ENCODE measurements at regions not wholly inside any gene's neighbourhood (a gene's known extent, or its start where the extent isn't known, plus 50 kb on each side); places are given as distances from the start of the nearest gene placed in this dataset.
A peak's percentile ranks its signal among the peaks of the same experiment; 100 is the strongest.
"Not testable (repeated sequence)": the region's sequence is repeated elsewhere in the genome, so short reads cannot be mapped to it uniquely, and the experiment has no call there.

DNA sequence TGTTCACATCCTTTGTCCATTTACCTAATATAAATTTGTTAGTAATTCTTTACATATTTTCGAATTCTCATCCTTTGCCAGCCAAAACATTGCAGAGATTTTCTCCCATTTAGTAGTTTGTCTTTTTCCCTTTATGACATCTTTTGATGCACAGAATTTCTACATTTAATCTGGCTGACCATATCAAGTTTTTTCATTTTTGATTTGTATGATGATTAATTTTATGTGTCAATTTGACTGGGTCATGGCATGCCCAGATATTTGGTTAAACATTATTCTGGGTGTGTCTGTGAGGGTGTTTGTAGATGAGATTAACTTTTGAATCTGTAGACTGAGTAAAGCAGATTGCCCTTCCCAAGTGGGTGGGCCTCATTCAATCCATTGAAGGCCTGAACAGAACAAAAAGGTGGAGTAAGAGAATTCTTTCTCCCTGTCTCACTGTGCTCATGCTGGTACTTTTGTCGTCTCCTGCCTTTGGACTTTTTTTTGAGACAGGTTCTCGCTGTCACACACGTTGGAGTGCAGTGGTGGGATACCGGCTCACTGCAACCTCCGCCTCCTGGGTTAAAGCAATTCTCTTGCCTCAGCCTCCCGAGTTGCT, 72.1 kb upstream of the EPB41L1 start:
- Histone ChIP-seq H3K4me1 (ENCODE audit: control insufficient read depth in 3 of 3, insufficient read depth in 3 of 3, low read length in 3 of 3) (no peaks in the 10 kb centered on the region), H3K27me3 (ENCODE audit: control insufficient read depth in 3 of 3, insufficient read depth in 3 of 3, low read length in 3 of 3) (no peaks in the 10 kb centered on the region), H3K36me3 (ENCODE audit: control insufficient read depth in 3 of 3, insufficient read depth in 3 of 3, low read length in 3 of 3) (no peaks in the 10 kb centered on the region), H3K9ac (ENCODE audit: low read depth in 1 of 3, low read length in 3 of 3) (no peak overlapping the region), H3K4me3 (ENCODE audit: low read length in 3 of 3) (no peak overlapping the region), H3K9me3 (ENCODE audit: control insufficient read depth in 3 of 3, low read length in 3 of 3) (no peaks in the 10 kb centered on the region), H3K27ac (ENCODE audit: low read depth, low read length) (no peak overlapping the region)

DNA sequence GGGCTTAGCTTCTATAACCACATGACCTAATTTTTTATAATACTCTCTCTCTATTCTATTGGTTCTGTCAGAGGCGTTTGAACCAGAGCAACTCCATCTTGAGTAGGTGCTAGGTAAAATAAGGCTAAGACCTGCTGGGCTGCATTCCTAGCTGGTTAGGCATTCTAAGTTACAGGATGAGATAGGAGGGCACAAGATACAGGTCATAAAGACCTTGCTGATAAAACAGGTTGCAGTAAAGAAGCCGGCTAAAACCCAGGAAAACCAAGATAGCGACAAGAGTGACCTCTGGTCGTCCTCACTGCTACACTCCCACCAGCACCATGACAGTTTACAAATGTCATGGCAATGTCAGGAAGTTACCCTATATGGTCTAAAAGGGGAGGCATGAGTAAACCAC, 71.3 kb upstream of the EPB41L1 start:
- not testable (repeated sequence) for H3K27ac ChIP-seq (ENCODE audit: low read depth, low read length); H3K4me3 ChIP-seq (ENCODE audit: low read length in 3 of 3); H3K9ac ChIP-seq (ENCODE audit: low read depth in 1 of 3, low read length in 3 of 3); H3K9me3 ChIP-seq (ENCODE audit: control insufficient read depth in 3 of 3, low read length in 3 of 3); H3K4me1 ChIP-seq (ENCODE audit: control insufficient read depth in 3 of 3, insufficient read depth in 3 of 3, low read length in 3 of 3); H3K36me3 ChIP-seq (ENCODE audit: control insufficient read depth in 3 of 3, insufficient read depth in 3 of 3, low read length in 3 of 3); H3K27me3 ChIP-seq (ENCODE audit: control insufficient read depth in 3 of 3, insufficient read depth in 3 of 3, low read length in 3 of 3)

- H3K9ac ChIP-seq (ENCODE audit: low read depth in 1 of 3, low read length in 3 of 3): no peak overlapping the region
- H3K4me1 ChIP-seq (ENCODE audit: control insufficient read depth in 3 of 3, insufficient read depth in 3 of 3, low read length in 3 of 3): no peaks in the 10 kb centered on the region
- no peak overlapping the region for H3K4me3 ChIP-seq (ENCODE audit: low read length in 3 of 3)
- no peaks in the 10 kb centered on the region for H3K36me3 ChIP-seq (ENCODE audit: control insufficient read depth in 3 of 3, insufficient read depth in 3 of 3, low read length in 3 of 3)
- no peak overlapping the region for H3K27ac ChIP-seq (ENCODE audit: low read depth, low read length)
- H3K9me3 ChIP-seq (ENCODE audit: control insufficient read depth in 3 of 3, low read length in 3 of 3): no peaks in the 10 kb centered on the region
- no peaks in the 10 kb centered on the region for H3K27me3 ChIP-seq (ENCODE audit: control insufficient read depth in 3 of 3, insufficient read depth in 3 of 3, low read length in 3 of 3)
Observed at GRCh38 chr20:36084356-36084755, 70.2 kb upstream of the EPB41L1 start.

DNA sequence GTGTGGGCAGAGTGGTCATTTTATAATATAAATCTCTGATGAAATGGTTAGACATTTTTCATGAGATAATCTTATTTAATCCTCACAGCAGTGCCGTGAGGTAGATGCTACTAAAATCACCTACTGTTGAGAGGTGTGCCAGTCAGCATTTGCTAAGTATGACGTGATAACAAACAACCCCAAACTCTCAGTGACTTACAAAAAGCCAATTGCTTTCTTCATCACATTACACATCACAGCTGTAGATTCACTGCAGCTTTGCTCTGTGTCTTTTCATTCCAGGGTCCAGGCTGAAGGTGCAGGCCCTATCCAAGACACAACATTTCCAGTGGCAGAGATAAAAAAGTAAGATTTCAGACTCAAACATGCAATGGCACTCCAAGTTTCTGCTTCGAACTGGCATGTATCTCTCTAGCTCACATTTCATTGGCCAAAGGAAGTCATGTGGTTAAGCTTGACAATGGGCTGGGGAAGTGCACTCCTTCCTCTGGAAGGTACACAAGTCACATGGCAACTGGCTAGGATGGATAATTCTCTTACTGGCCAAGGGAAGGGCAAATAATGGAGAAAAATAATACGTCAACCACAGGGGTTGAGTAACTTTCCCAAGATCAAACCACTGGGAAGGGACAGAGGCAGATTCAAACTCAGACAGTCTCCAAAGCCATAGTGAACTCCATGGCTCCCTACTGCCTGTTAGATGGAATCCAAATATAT, 69.5 kb upstream of the EPB41L1 start:
- Histone ChIP-seq H3K36me3 (ENCODE audit: control insufficient read depth in 3 of 3, insufficient read depth in 3 of 3, low read length in 3 of 3) (no peaks in the 10 kb centered on the region), H3K27me3 (ENCODE audit: control insufficient read depth in 3 of 3, insufficient read depth in 3 of 3, low read length in 3 of 3) (peaks cover 0 to 4% (median 2%) of the 10 kb centered on the region in 3 donors), H3K27ac (ENCODE audit: low read depth, low read length) (no peak overlapping the region), H3K4me1 (ENCODE audit: control insufficient read depth in 3 of 3, insufficient read depth in 3 of 3, low read length in 3 of 3) (no peaks in the 10 kb centered on the region), H3K9ac (ENCODE audit: low read depth in 1 of 3, low read length in 3 of 3) (no peak overlapping the region), H3K4me3 (ENCODE audit: low read length in 3 of 3) (no peak overlapping the region), H3K9me3 (ENCODE audit: control insufficient read depth in 3 of 3, low read length in 3 of 3) (no peaks in the 10 kb centered on the region)

DNA sequence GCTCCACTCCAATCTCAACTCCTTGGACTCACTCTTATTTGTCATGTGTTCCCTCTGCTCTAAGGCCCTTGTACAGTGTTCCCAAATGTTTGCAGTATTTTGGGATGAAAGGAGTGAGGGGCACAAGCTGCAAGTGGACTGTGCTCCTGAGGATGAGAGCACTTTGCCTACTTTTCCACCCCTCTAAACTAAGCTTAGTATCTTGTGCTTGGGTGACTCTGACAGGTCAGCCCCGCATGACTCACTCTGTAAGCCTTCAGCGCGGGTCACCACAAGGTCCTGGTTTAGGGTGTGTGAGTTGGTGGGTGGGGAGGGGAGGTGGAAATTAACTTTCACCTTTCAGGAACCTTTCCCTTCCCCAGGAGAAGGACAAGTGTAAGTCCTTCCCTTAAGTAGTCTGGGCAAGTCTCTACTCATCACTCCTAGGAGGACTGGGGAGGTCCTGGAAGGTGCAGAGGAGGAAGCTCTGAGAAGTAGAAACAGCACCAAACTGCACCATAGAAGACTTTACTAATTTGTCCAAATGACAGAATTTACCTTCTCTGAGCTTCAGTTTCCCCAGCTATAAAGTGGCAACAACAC, 68.8 kb upstream of the EPB41L1 start:
- Histone ChIP-seq H3K27ac (ENCODE audit: low read depth, low read length) (no peak overlapping the region), H3K36me3 (ENCODE audit: control insufficient read depth in 3 of 3, insufficient read depth in 3 of 3, low read length in 3 of 3) (no peaks in the 10 kb centered on the region), H3K4me1 (ENCODE audit: control insufficient read depth in 3 of 3, insufficient read depth in 3 of 3, low read length in 3 of 3) (no peaks in the 10 kb centered on the region), H3K9ac (ENCODE audit: low read depth in 1 of 3, low read length in 3 of 3) (no peak overlapping the region), H3K9me3 (ENCODE audit: control insufficient read depth in 3 of 3, low read length in 3 of 3) (no peaks in the 10 kb centered on the region), H3K27me3 (ENCODE audit: control insufficient read depth in 3 of 3, insufficient read depth in 3 of 3, low read length in 3 of 3) (peaks cover 0 to 7% (median 4%) of the 10 kb centered on the region in 3 donors), H3K4me3 (ENCODE audit: low read length in 3 of 3) (no peak overlapping the region)

GRCh38 chr20:36086767-36087166, 67.8 kb upstream of the EPB41L1 start:
- peaks cover 0 to 15% (median 10%) of the 10 kb centered on the region in 3 donors for H3K27me3 ChIP-seq (ENCODE audit: control insufficient read depth in 3 of 3, insufficient read depth in 3 of 3, low read length in 3 of 3)
- H3K4me3 ChIP-seq (ENCODE audit: low read length in 3 of 3): no peak overlapping the region
- no peaks in the 10 kb centered on the region for H3K9me3 ChIP-seq (ENCODE audit: control insufficient read depth in 3 of 3, low read length in 3 of 3)
- H3K9ac ChIP-seq (ENCODE audit: low read depth in 1 of 3, low read length in 3 of 3): no peak overlapping the region
- H3K36me3 ChIP-seq (ENCODE audit: control insufficient read depth in 3 of 3, insufficient read depth in 3 of 3, low read length in 3 of 3): no peaks in the 10 kb centered on the region
- H3K27ac ChIP-seq (ENCODE audit: low read depth, low read length): no peak overlapping the region
- H3K4me1 ChIP-seq (ENCODE audit: control insufficient read depth in 3 of 3, insufficient read depth in 3 of 3, low read length in 3 of 3): peaks cover 0 to 6% (median 1%) of the 10 kb centered on the region in 3 donors

- Histone ChIP-seq H3K27me3 (ENCODE audit: control insufficient read depth in 3 of 3, insufficient read depth in 3 of 3, low read length in 3 of 3) (peaks cover 0 to 29% (median 23%) of the 10 kb centered on the region in 3 donors), H3K27ac (ENCODE audit: low read depth, low read length) (no peak overlapping the region), H3K9me3 (ENCODE audit: control insufficient read depth in 3 of 3, low read length in 3 of 3) (no peaks in the 10 kb centered on the region), H3K9ac (ENCODE audit: low read depth in 1 of 3, low read length in 3 of 3) (no peak overlapping the region), H3K4me3 (ENCODE audit: low read length in 3 of 3) (no peak overlapping the region), H3K4me1 (ENCODE audit: control insufficient read depth in 3 of 3, insufficient read depth in 3 of 3, low read length in 3 of 3) (peaks cover 9 to 17% (median 15%) of the 10 kb centered on the region in 3 donors), H3K36me3 (ENCODE audit: control insufficient read depth in 3 of 3, insufficient read depth in 3 of 3, low read length in 3 of 3) (no peaks in the 10 kb centered on the region)
Observed at GRCh38 chr20:36090223-36090622, 64.3 kb upstream of the EPB41L1 start.

- H3K9ac ChIP-seq (ENCODE audit: low read depth in 1 of 3, low read length in 3 of 3): peak overlapping the region in 1 of 3 donors; percentile 40
- no peak overlapping the region for H3K27ac ChIP-seq (ENCODE audit: low read depth, low read length)
- H3K4me3 ChIP-seq (ENCODE audit: low read length in 3 of 3): peak overlapping the region in 2 of 3 donors; percentile 42 to 45
- H3K9me3 ChIP-seq (ENCODE audit: control insufficient read depth in 3 of 3, low read length in 3 of 3): no peaks in the 10 kb centered on the region
- no peaks in the 10 kb centered on the region for H3K36me3 ChIP-seq (ENCODE audit: control insufficient read depth in 3 of 3, insufficient read depth in 3 of 3, low read length in 3 of 3)
- H3K27me3 ChIP-seq (ENCODE audit: control insufficient read depth in 3 of 3, insufficient read depth in 3 of 3, low read length in 3 of 3): peaks cover 0 to 29% (median 23%) of the 10 kb centered on the region in 3 donors
- H3K4me1 ChIP-seq (ENCODE audit: control insufficient read depth in 3 of 3, insufficient read depth in 3 of 3, low read length in 3 of 3): peaks cover 9 to 17% (median 15%) of the 10 kb centered on the region in 3 donors
Observed at GRCh38 chr20:36091561-36092397, 62.8 kb upstream of the EPB41L1 start.

DNA sequence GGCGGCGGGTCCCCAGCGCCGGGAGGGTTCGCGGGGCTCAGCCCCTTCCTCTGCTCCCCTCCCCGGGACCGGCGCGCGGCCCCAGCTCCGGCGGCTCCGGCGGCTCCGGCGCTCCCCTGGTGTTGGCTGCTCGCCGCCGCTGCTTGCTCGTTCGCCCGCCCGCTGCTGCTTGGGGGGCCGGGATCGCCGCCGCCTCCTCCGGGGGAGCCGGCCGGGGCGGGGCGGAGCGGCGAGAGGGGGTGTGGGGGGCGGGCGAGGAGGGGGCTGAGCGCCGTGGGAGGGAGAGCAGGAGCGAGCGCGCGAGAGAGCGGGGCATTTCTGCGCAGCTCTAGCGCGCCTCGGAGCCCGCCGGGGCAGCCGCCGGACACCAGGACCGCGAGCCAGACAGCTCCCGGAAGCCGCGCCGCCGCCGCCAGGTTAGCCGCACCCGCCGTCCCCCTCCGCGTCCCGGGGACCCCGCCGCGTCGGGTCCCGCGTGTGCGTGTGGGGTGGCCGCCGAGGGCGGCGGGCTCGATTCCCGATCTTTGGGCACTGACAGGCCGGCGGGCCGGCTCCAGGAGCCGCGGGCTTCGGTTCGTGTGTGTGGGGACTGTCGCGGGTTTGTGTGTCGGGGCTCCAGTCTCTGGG, 62.0 kb upstream of the EPB41L1 start:
- Histone ChIP-seq H3K9me3 (ENCODE audit: control insufficient read depth in 3 of 3, low read length in 3 of 3) (no peaks in the 10 kb centered on the region), H3K36me3 (ENCODE audit: control insufficient read depth in 3 of 3, insufficient read depth in 3 of 3, low read length in 3 of 3) (no peaks in the 10 kb centered on the region), H3K4me1 (ENCODE audit: control insufficient read depth in 3 of 3, insufficient read depth in 3 of 3, low read length in 3 of 3) (peaks cover 15 to 18% (median 16%) of the 10 kb centered on the region in 3 donors), H3K9ac (ENCODE audit: low read depth in 1 of 3, low read length in 3 of 3) (peak overlapping the region in 2 of 3 donors; percentile 10 to 73), H3K27ac (ENCODE audit: low read depth, low read length) (no peak overlapping the region), H3K4me3 (ENCODE audit: low read length in 3 of 3) (peak overlapping the region; percentile 68 to 86 (median 81)), H3K27me3 (ENCODE audit: control insufficient read depth in 3 of 3, insufficient read depth in 3 of 3, low read length in 3 of 3) (peaks cover 0 to 29% (median 23%) of the 10 kb centered on the region in 3 donors)
